NCI-H1417 treated with DMSO at 0.1 percent for 48 hours (cell line): ENCODE measurements at regions not wholly inside any gene's neighbourhood (a gene's known extent, or its start where the extent isn't known, plus 50 kb on each side); places are given as distances from the start of the nearest gene placed in this dataset.

ENCODE experiments used
- DNase-seq: peaks from one replicate; lab custom pipeline; 2025; lab: John Stamatoyannopoulos, UW

DNA sequence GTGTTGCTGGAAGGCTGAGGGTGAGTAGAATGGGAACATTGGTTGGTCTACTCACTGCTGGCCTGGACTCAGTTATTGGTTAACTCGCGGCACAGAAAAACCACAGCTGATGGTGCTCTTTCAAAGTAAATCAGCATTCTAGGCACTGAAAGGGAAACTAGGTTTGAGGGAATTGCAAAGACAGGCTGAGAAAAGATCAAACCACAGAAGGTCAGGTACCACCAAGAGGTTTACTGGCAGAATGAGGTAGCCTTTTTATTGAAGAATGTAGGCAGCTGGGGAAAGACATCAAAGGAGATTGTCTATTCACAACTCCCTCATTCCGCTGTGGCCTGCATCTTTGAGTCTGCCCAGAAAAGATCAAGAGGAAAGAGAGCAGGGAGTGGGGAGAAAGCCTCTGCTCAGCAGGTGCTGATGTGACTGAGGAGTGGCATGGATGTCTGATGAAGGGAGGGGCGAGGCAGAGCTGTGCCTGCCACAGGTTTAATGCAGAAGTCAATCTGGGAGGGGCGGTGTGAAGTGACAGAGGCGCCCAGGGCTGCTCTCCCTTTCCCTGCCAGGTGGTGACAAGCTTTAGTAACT, 255.5 kb downstream of the MAN2A1 start:
- no peak for DNase-seq

DNA sequence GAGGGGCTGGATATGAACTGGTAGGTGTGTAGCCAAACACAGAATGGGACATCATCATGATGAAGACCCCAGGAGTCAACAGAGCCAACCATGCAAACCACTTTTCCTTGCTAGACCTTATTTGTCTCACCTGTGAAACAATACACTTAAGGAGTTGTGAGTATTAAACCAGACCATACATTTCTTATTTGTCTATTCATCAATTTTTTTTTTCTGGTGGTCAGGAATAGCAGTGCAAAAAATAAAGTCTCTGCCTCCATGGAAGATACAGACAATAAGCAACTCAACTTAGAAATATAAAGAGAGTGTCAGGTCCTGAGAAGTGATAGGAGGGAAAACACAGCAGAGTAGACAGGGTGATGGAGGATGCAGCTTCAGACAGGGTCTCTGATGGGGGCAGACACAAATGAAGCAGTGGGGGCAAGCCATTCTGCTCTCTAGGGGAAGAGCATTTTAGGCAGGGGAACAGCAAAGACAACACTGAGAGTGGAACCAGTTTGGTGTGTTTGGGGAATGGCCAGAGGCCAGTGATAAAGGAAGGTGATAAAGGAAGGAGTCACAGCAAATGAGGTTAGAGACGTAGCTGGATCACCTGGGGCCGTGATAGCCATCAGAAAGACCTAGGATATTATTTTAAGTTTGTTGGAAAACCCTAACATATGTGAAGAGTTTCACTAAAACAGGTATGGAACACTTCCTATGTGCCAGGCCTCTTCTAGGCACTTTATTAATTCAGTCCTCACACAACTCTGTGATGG, 256.2 kb downstream of the MAN2A1 start:
- DNase-seq = no peak

DNA sequence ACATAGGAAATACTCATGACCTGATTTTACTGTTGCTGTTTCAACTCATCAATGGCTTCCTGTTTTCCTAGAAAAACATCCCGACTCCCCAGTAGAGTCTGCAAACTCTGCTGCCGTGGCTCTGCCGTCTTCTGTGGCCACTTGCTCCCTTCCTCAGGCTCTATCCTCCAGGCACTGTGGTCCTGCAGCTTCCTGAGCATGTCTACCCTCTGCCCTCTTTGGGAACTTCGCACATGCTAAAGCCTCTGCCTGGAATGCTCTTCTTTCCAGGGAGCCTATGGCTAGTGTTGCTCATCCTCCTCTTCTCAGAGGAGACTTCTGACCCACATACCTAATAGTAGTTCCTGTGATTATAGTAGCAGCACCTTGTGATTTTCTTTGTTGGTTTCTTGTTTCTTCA, 256.9 kb downstream of the MAN2A1 start:
- DNase-seq = no peak

DNA sequence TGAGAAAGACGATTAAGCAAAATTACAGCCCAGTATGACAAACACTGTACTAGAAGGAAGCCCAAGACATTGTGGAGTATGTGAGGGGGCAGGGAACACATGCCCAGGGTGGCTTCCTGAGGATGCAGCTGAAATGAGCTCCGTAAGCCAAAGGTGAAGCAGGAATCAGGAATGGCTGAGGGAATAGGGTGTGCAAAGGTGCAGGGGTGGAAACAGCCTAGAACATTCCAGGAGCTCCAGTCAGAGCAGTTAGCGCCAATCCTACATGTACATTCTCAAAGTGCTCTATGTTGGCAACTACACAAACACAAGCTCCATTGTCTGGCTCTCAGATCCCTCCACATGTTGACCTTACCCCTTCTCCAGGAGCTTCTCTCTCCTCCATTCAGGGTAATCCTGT, 257.9 kb downstream of the MAN2A1 start:
- no peak for DNase-seq

DNA sequence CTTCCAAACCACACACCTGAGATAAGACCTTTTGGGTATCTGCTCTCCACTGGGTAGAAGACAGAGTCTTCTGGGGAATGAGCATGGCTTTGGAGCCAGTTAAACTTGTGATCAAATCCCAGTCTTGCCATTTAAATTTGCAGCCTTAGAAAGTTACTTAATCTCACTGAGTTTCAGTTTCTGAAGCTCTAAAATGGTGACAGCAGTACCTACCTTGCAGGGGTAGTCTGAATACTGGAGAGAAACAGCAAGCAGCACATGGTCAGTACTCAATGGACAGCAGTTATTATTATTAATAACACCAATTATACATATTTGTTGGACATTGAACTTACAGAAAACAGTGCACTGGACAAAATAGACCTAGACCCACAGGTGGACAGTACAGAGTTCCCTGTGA, 260.9 kb downstream of the MAN2A1 start:
- no peak for DNase-seq

DNA sequence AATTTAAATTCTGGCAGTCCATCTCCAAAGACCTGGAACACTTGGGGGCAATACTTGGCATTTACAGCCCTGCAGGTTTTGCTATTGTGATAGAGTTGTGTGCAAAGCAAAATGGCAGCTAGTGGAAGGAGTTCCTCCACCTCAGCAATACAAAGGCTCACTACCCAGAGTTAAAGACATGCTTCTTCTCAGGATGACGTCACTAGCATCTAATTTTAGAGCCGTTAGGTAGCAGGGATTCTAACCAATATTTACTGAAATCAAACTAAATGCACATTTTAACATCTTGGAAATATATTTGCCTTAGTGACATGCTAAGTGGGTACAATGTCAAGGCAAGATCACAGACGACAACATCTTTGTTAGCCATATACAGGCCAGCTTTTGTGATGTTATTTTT, 261.6 kb downstream of the MAN2A1 start:
- DNase-seq = no peak

DNA sequence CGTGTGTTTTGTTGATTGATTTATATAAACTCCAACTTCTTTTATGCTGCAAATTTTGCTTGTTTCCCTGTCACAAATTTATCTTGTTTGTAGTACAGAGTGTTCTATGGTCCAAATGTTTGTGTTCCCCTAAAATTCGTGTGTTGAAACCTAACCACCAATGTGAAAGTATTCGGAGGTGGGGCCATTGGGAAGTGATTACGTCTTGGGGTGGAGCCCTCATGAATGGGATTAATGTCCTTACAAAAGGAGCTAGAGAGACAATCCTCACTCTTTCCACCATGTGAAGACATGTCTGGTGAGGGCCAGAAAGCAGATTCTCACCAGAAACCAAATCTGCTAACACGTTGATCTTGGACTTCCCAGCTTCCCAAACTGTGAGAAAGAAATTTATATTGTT, 262.0 kb downstream of the MAN2A1 start:
- no peak for DNase-seq

DNA sequence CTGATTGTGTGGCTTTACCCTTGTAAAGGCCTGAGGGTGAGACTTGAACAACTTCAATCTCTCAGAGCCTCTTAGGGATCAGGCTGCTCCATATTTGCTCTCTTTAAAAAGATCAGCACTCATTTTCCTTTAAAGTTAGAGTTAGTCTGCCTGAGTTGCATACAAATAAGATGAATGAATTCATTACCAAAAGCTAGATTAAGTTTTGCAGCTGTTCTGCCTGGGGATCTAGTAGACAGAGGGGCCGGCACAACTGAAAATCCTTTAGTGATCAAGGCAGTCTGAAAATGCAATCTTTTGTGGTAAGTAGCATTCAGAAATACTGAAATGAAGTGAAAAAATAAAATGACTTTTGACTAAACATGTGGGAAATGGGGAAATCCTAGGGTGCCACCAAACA, 264.0 kb downstream of the MAN2A1 start:
- no peak for DNase-seq

DNA sequence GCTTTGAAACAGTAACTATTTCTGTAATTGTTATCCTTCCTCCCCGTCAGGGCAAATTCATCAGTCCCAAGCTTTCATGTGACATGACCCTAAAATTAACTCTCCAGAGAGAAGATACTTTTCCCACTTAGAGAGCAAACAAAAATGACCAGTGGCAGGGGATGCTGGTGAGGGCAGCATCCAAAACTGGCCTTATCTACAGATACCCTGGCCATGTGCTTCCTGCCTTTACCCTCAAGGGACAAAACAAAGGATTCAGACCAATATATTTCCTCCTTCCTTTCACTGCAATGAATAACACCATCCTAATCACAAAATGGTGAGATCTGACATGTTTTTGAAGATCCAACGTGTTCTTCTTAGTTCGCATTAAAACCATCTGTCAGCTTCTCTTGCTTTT, 267.2 kb downstream of the MAN2A1 start:
- DNase-seq = no peak

DNA sequence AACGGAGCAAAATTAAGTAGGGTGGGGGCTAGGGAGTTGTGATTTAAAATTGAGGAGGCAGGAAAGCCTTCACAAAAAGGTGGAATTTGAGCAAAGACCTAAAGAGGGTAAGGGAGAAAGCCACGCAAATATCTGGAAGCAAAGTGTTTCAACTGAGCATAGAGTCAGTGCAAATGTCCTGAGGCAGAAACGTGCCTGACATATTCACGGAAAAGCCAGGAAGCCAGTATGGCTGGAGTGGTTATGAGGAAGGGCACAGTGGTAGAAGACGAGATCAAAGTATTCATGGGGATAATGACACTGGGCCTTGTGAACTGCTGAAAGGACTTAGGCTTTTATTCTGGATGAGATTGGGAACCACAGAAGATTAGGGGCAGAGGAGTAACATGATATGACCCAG, 268.4 kb downstream of the MAN2A1 start:
- no peak for DNase-seq

DNA sequence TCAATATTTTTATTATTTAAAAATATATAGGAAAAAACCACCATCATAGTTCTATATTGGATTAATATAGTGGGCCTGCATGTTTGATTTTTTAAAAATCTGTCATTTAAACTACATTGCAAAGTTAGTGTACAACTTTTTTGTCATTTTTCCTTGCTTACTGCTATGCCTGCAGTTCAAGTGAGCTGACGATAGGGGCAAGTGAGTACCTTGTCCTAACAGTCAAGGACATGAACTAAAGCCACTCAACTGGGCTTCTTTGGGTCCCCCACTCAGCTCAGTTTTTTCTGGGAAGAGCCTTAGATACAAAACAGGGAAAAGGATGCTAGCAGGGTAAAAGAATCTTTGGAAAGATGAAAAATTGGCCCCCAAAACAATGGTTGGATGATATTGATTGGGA, 269.9 kb downstream of the MAN2A1 start:
- DNase-seq = no peak

DNA sequence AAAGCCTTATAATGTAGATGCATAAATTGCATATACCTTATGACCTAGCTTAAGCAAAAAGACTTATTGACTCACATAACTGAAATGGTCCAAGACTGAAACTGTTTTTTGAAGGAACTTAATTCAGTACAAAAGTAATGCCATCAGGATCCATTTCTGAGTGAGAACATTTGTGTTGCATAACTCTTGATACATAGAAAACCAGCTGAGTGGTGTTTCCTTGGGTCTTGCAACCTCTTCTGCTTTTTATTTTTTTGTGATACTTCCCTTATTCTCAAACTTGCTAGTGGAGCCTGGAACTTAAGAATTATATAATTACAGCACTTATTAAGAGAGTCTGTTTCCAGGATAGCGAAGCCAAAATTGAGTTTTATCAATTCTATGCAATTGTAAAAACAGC, 272.0 kb downstream of the MAN2A1 start:
- no peak for DNase-seq

DNA sequence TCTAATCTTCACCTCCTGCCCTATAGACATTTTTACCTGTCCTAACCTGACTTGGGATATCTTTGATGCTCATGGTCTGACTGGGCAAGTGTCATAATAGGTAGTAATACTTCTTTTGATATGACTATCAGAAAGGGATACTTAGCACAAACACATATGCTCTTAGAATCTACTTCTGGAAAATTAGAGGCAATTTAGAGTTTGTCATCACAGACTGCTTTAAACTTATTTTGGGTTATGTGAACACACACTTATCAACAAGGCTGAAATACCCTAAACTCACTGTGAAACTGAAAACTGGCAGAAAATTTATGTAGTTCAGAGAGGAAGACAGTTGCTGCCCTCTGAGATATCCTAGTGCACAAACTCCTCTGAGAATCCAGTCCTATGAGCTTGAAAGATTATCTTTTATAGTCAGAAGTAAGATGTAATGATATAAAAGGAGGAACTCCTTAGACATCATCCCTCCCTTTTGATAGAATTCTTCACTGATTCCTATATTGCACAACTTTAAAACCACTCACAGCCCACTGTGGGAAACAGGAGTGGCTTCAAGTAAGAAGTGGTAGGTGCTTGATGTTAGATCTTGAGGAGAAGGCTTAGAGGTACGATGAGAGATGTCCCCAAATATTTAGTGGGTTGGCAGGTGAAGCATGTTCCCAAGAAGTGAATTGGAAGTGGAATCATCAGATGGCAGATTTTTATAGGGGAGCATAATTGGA, 273.3 kb downstream of the MAN2A1 start:
- DNase-seq = no peak

DNA sequence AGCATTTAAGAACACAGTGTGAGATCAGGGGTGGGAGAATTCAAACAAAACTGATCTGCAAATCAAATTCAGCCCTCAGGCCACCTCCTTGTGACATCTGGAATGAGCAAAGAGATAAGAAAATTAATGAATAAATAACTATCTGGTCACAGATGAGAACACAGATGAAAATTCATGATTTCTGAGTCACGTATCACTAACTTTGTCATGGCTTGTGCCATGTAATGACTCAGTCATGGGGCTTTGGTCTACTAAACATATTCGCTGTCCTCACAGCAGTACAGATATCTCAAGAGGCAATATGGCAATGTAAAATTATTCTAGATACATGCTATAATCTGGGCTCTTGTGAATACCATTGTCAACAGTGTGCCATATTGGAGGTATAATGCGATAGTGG, 274.4 kb downstream of the MAN2A1 start:
- DNase-seq = no peak

DNA sequence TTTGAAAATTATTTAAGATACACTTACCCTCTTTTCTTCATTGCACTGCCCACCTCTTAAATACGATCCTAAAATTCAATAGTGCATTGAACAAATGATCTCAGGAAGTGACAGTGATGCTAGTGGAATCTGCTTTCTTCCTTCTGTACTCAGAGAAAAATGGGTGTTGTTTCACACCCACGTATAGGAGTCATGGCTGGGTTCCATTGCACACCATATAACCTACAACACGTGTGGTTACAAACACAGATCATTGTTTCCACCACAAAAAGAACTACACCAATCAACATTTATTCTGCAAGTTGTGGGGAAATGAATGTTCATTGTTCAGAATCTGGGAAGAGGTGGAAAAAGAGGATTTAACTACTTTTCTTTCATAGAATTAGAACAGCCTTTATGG, 275.9 kb downstream of the MAN2A1 start:
- no peak for DNase-seq

DNA sequence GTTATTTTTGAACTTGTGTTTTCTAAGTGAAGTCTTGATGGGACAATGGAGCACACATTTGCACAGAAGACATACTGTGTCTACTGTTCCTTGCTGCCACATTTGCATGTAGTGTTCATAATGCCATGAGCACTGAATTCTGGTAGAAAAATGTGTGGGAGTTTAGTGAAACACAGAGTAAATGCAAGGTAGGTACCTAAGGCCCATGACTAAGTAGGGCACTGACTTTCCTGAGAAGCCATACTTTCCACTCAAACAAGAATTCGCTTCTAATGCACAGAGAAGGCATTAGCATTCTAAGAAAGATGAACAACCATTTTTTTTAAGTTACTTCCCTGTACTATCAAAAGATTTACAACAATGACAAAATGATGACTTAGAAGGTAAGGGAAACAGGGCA, 282.2 kb downstream of the MAN2A1 start:
- no peak for DNase-seq

DNA sequence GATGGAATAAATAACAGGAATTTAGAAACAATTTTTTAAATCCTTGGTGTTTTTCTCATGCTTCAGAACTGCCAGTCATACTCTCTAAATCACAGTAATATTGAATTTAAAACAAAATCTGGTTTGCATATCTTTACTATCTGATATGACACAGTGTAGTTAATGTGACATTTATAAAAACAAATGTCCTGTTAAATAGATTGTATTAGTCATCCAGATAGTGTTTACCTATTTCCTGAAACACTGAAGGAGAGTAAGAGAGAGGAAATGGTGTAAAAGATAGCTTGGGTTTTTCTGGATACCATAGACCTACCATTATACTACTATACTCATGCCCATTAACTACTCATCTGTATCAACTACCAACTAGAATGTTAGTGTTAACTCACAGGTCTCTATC, 292.3 kb downstream of the MAN2A1 start:
- no peak for DNase-seq

DNA sequence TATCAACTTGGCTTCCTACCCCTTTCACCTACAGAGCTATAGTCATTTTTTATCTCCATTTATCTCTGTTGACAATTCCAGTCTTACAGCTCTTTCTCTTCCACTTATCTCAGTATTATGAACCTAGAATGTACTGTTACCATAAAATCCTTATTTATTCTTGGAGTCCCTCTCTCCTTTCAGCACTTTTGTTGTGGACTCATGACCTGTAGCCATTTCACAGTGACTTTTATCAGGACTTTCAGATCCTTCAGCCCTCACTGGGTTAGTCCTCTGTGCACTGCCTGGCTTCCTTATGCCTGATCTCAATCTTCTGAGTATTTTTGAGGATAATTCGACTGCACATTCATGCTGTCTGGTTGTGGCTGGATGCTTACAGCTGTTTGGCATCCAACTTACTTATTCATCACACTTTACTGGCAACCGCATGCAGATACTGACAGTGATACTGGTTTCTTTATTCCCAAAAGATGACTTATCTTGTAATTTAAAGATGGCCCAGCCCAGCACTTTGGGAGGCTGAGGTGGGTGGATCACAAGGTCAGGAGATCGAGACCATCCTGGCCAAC, 293.3 kb downstream of the MAN2A1 start:
- no peak for DNase-seq

DNA sequence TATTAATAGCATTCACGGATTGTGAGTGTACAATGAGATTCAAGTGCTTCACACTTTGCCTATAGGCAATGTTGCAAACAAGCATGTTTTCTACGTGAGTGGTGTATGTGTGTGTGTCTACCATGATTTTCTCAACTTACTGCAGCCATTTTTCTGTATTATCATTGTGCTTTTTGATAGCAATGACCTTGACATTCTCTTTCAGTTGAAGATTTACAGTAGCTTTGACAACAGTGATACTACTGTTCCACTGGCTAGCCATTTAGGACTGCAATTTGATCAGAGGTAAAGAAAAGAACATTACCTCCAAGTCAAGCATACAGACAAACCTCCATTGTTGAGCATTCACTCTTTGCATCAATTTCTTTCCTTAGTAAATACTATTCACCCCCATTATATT, 297.0 kb downstream of the MAN2A1 start:
- no peak for DNase-seq

DNA sequence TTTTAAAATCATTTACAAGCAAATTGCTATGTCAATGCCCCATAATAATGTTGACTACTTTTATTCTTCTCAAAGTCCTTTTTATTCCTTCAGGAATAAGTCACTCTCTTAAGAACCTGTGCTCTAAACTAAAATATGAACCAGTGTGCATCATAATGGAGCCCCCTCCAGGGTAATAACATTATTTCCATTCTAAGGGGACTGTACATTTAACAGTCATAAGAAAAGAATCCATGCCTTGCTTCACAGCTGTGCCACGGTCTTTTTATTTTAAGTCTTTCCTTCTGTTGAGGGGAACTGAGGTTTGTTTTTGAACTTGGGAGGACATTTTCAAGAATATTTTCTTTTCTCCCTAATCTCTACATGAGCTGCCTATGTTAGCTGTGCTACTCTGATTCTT, 297.6 kb downstream of the MAN2A1 start:
- no peak for DNase-seq

DNA sequence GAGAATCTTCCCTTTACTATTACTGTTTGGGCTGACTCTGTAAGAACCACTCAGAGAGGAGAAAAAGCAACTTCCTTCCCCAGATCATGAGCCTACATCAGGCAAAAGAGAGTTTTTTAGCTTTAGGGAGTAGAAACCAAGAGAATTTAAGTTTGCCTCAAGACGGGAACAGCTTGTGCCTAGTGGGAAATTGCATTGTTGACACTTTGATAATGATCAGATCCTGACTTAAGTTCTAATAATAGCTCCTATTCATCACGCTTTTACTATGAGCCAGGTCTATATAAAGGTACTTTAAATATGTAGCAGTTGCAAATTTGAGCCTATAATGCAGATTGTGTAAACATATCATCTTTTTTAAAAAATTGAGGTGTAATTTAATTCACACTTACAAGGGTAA, 298.2 kb downstream of the MAN2A1 start:
- no peak for DNase-seq

DNA sequence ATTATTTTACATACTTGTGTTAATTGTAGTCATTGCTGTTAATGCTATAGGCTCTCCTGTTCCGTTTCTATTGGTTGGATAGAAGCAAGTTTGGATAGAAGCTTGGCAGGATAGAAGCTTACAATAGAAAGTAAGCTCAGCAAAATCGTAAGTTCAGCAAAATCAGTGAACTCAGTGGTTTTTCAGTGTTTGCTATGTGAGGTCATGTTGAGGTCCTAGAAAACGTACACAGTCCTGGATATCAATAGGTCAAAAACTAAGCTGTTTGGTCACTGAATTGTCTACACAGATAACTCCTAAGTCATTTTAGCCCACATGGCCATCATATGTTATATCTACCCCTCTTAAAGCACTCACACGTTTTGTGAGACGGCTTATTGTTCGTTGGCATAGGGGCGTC, 299.4 kb downstream of the MAN2A1 start:
- no peak for DNase-seq
